HEK293T (cell line): ENCODE measurements at regions not wholly inside any gene's neighbourhood (a gene's known extent, or its start where the extent isn't known, plus 50 kb on each side); places are given as distances from the start of the nearest gene placed in this dataset.

Experiments
- BHLHE40 ChIP-seq: fragments of 450-650 bp; IDR thresholded peaks from 2 replicates; pipeline ENCODE4 v1.6.1; 2016; ENCODE audit warnings: mild to moderate bottlenecking, moderate library complexity, borderline replicate concordance
- CTBP1 ChIP-seq: fragments of 450-650 bp; IDR thresholded peaks from 2 replicates; pipeline ENCODE4 v1.6.1; 2016; ENCODE audit warnings: borderline replicate concordance
- FOXA1 ChIP-seq: fragments of 450-650 bp; IDR thresholded peaks from 2 replicates; pipeline ENCODE4 v1.6.1; 2016; ENCODE audit warnings: mild to moderate bottlenecking
- FOXK2 ChIP-seq: fragments of 450-650 bp; IDR thresholded peaks from 2 replicates; pipeline ENCODE4 v1.6.1; 2016; ENCODE audit warnings: mild to moderate bottlenecking
- FOXM1 ChIP-seq: fragments of 450-650 bp; IDR thresholded peaks from 2 replicates; pipeline ENCODE4 v1.6.1; 2017; ENCODE audit warnings: mild to moderate bottlenecking, borderline replicate concordance
- PKNOX1 ChIP-seq: fragments of 450-650 bp; IDR thresholded peaks from 2 replicates; pipeline ENCODE4 v1.6.1; 2016
- SP1 ChIP-seq: fragments of 450-650 bp; IDR thresholded peaks from 2 replicates; pipeline ENCODE4 v1.6.1; 2017
- SUZ12 ChIP-seq: fragments of 450-650 bp; IDR thresholded peaks from 2 replicates; pipeline ENCODE4 v1.6.1; 2016; ENCODE audit warnings: mild to moderate bottlenecking
- TARDBP ChIP-seq: fragments of 450-650 bp; IDR thresholded peaks from 2 replicates; pipeline ENCODE4 v1.6.1; 2016

DNA sequence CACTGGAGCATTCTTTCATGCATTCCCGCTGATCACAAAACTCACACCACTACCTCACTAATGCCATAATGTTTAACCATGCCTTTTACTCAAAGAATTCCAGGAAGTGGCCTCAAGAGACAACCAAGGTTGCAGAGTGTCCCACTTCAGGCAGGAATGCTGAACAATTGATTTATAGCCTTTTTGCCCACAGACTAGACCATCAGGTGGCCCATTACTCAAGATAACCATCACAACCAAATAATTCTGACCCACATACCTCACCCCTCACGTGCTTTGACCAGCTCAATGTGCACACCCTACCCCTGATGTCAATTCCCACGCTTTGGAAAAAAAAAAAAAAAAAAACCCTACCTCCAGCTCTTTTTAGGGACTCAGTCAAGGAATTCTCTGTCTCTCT lies 220.6 kb upstream of the UFL1 start:
- TF ChIP-seq BHLHE40 (no peak), FOXK2 (no peak), FOXM1 (no peak), SP1 (no peak), FOXA1 (no peak), SUZ12 (no peak), CTBP1 (no peak), PKNOX1 (no peak), TARDBP (no peak)
